HG02588 (cell line): ENCODE measurements at regions not wholly inside any gene's neighbourhood (a gene's known extent, or its start where the extent isn't known, plus 50 kb on each side); places are given as distances from the start of the nearest gene placed in this dataset.

ENCODE experiments used
- ATAC-seq: cut with Tn5 transposase; IDR thresholded peaks from one replicate; pipeline ENCODE4 v1.9.1; 2021; ENCODE audit warnings: mild to moderate bottlenecking, moderate library complexity; ENCODE audit not compliant: unreplicated experiment

DNA sequence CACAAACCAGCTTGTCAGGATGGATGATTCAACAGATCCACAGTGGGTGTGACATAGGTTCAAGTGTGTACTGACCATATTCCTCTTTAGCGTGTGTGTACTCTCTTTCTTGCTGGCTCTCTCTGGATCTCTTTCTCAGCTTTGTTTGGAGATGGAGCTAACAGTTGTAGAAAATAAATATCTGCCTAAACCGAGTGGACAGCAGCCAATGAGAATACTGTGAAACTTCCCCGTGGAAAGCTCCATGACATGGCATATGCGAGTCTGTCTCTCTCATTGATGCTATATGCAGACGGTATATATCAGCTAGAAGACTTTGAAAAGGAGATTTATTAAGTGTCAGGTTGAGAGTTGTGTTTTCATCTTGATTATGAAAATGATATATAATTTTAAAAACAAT, 406.5 kb upstream of the SUCLG2 start:
- ATAC-seq: no peak

DNA sequence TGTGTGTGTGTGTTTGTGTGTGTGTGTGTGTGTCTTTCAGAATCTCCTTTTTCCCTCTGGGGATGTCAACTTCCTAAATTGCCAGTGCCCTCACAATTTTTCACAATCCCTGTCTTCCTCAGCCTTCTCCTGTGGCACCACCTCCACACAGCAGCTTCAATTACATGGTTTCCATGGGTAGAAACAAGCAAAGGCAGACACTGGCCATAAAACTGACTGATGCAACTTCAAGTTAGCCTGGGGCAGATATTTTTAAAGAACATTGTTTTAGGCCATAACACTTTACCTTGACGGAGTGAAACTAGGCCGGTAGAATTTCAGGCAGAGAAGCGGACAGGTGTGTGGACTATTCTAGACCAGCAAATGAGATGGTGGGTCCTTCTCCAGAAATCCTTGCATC, 405.8 kb upstream of the SUCLG2 start:
- no peak for ATAC-seq

DNA sequence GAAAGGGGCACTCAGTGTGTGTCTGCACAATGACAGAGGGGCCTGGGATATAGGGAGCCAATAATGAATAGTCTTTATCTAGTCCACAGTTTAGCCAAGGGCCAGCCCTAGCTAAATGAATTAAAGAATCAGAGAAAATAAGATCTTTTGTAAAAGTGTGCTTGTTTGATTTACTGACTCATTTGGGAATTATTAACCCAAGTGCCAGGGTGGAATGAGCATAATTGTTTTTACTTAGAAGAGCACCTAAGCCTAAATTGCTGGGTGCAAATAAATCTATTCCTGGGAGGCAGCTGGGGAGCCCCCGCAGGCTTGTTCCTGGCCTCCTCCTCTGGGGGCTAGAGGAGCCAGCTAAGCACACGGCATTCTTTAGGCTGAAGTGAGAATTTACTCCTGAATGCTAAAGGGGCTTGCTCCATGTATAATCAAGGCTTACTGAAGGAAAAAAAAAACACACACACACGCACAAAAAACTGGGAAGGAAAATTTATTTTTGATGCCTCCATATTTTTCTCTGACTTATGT, 405.3 kb upstream of the SUCLG2 start:
- no peak for ATAC-seq

DNA sequence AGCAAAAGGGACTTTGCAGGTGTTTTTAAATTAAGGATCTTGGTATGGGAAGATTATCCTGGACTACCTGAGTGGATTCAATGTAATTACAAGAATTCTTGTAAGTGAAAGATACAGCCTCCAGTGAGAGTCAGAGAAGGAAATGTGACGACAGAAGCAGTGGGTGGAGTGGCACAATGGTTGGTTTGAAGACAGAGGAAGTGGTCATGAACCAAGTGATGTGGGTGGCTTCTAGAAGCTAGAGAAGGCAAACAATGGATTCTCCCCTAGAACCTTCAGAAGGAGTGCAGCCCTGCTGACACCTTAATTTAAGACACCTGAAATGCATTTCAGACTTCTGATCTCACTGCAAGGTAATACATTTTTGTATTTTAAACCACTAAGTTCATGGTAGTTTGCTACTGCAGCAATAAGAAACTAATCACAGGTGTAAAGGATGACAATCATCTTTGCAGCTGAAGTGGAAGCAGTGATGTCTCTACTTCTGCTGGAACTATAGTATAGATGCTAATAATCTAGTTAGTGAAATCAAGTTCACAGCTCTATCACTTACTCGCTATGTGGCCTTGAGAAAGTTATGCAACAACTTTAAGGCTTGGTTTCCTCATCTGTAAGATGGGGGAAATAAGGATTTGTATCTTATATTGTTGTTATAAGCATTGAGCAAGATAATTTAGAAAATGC, 403.4 kb upstream of the SUCLG2 start:
- no peak for ATAC-seq

DNA sequence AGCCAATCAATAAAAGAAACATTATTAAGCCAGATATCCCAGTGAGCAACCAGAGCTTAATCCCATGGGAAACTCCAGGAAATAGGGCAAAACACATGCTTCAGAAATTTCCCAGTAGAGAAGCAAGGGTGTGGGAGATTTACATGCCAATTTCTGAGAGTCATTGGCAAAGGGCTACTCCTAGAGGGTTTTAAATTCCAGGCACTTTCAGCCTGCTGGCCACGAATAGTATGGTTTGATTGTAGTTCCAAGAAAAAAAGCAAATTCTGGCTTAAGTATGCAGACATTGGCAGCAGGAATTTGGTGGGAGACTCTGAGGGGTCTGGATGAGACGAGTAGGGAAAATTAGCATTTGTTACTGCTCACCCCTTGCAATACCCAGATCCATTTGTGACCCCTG, 402.1 kb upstream of the SUCLG2 start:
- ATAC-seq: no peak

DNA sequence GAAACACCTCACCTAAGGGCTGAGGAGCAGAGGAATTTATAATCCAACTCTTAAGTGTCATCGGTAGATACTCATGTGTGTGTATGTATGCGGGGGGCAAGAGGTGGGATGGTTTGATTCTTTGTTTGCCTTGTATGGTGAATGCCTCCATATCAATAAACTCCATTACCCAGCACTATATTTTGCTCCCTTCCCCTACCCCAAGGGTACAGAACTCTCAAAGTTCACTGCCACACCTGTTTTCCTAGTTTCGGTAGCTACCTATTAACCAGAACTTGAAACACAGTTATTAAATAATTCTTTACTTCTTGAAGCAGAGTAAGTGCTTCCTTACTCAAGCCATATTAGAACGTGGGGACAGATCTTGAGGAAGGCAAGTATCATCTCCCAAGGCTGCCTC, 400.8 kb upstream of the SUCLG2 start:
- no peak for ATAC-seq

DNA sequence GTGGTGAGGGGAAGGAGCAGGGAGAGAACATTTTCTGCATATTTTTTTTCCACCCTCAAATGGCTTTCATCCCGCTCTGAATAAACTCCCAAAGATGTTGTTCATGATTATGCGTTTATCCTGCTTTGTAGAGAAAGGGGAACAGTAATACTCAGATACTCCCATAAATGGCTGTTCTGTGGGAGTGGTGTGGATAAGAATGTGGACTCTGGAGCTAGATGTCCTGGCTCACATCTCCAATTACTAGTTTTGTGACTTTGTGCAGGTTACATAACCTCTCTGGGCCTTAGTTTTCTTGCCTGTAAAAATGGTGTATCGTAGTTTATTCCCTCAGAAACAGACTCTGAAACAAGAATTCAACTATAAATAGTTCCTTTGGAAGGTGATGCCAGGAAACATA, 395.4 kb upstream of the SUCLG2 start:
- ATAC-seq: no peak

DNA sequence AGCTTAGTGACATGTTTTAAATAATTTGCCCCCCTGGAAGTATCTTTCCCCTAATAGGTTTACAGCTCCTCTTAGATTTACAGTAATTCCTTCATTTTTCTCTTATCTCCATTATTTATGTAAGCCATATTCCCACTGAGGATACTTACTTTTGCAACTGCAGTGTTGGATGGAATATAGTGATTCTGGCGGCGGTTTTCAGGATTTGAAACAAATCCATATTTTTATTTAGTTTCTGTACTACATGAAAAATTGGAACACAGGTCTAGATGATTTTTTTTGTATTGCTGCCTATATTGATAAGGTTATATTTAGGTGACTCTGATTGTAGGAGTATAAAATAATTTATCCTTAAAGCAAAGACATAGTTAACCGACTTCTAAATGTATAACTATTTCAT, 391.6 kb upstream of the SUCLG2 start:
- no peak for ATAC-seq

DNA sequence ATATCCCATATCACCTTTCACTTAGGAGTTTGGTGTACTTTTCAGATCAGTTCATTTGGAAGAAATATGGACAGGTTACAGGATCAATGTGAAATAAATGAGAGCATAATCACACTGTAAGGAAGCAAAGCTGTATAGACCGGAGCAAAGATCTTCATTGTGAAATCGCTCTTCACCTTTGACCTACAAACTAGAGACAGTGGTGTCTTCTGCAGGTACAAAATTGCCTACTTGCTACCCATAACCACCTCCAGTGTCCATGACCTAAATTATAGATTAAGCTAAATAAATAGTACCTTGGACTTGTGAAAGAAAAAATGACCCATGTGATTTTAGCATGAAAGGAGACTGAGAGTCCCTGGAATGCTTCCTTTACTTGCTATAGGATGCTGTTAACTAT, 379.5 kb upstream of the SUCLG2 start:
- no peak for ATAC-seq

DNA sequence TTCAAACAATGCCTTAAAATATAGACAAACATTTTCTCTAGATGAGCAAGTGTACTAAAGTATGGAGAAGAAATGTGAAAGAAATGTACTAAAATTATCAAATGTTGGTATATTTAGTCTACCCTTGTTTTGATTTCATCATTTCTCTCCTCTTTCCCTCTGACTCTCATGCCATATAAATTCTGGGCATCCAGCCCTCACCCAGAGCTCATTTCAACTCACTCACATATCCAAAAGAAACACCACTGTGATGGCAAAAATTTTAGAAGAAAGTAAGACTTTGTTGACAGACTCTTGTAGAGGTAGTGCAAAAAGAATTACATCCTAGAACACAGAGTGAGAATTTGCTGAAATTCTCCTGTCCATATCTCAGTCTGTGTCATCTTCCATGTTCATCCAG, 377.8 kb upstream of the SUCLG2 start:
- no peak for ATAC-seq

DNA sequence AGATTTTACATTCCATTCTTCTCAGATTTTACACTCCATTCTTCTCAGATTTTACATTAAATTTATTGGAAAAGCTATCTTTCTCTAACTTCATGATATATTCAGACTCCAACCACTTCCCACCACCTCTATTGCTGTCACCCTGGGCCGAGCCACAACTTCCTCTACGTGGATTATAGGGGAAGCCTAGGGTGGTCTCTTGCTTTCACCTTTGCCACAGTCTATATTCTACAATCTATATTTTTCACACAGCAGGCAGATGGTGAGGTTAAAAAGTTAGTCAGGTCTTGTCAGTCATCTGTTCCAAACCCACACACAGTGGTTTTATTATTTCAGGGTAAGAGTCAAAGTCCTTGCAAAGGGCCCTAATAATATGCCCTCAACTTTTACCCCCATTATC, 370.8 kb upstream of the SUCLG2 start:
- ATAC-seq: no peak

DNA sequence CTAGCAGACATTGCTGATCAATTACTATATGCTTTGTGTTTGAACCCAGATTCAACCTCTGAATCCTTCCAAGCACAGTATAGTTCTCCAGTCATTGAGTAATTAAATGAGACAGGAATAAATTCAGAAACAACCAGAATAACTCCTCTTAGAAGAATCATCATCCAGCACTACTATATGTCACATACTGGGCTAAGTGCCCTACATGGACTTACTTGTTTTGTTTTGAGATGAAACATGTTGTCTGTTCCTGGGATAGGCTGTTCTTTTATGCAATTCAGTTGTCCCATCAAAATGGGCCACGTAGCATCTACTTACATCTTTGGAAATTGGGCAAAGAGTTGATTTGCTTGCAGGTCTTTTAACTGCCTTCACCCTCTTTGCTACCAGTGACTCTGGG, 365.5 kb upstream of the SUCLG2 start:
- ATAC-seq: no peak

DNA sequence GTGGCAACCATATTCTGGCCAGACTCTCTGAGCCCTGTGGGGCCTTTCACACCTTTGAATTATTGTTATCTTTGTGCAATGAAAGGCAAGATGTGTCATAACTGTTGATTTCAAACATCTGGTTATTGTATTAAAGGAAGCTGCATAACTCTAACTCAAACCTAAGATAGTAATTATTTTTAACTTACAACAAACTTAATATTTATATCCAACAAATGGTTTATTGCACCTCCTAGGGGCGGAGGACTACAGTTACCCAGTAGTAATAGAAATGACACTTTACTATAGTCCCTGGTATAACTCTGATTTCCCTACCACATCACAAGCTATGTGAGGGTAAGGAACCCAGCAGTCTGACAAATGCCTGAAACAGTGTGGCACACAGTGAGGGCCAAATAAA, 363.9 kb upstream of the SUCLG2 start:
- ATAC-seq: no peak

DNA sequence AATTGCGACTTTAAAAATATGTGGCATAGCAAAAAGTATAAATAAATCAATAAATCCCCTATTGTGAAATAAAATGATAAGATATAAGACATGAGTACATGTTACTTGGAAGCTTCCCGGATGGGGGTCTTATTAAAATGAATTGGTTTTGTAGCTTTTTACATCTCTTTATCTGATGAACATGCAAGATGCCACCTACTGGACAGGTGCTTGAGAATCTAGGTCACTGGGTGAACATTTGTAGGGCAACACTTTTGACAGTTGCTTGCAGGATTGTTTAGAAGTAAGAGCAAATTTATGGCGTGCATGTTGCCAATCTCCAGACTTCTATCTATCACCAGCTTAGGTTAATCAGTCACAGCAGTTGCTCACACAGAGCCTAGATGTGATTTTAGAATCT, 362.7 kb upstream of the SUCLG2 start:
- no peak for ATAC-seq

DNA sequence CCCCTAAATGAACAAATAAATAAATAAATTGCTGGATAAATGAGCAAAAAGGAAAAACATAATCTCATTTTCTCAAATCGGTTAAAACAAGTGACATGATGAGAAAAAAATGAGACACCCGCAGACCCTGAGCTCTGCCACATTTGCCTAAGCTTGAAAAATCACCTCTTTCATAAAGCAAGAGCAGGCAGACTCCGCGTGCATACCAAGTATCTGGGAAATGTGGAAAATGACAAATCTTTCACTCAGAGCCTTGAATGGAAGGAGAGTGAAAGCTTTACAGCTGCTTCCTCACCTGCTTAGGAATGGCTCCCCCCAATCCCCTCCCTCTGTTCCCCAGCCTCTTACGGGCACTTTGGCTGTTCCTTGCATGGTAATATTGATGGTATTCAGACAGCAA, 355.5 kb upstream of the SUCLG2 start:
- ATAC-seq: no peak

DNA sequence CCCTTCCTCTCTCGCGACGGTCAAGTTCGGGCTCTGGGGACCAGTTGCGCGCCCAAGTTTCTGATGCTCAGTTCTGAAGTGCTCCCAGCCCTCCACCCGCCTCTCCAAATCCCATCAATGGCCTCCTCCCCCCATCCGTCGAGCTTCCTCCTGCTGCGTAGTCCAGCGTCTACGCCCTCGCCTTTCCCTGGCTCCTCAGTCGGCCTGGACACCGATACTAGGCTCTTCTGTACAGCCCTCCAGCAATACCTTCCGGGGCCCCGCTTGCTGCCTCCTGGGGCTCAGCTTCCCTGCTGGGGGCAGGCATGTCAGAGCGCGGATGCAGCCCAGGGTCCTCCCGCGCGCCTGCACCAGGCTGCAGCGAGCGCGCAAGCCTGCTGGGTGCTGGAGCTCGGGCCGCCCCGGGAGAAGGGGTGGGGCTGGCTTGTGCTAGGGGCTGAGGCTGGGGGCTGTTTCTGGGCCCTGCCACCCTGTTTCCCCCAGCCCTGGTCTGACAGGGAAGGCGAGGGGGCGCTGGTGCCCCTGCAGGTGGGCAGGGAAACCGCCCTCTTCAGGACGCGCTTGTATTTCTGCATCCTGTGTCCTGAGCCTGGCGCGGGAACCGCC, 353.3 kb upstream of the SUCLG2 start:
- ATAC-seq: no peak

DNA sequence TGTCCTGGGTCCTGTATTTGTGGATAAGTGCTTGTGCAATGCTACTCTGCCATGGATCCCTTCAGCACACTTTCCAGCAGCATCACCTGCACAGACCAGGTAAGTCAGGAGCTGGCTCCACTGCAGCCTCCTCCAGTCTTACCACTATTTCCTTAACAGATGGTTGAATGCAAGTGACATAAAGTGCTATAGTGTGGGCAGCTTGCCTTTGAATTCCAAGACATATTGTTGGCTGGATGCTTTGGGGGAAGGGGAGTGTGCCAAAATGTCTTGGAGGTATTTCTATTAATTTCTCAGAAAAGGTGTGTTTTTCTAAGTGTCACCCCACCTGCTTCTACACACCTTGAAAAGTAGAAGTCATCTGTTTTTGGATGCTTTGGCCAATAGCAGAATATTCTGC, 352.2 kb upstream of the SUCLG2 start:
- no peak for ATAC-seq

DNA sequence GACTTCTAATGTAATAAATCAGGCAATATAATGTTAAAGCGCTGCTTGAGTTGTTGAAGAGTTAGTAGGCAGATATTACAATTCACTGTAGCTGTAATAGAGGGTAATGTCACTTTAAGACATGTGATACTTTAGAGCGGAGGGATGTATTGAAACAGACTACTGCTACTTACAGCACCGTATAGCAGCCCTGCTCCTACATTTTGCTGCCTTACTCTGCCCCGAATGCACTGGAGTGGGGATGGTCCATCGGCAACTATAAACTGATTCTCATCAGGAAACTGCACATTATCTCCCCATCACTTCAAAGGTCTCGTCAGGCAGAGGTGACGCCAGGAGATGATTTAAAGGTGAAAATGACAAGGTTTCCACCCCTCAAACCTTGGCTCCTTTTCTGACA, 349.7 kb upstream of the SUCLG2 start:
- ATAC-seq: no peak

DNA sequence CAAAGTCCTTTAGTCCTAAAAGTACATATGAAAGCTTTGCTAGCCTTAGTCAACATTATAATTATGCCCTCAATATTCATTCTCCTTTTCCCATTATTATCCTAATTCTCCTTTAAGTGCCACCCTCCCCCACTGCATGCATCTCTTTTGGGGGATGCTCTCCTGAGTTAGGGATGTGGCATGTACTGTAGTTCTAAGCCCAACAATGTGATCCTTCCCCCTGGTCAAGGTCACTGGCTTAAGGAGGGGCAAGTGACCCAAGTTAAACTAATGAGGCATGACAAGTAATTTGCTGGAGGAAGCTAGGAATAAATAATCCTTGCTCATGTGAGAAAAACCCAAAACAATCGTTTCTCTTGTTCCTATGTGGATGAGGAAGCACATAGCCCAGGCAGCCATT, 343.9 kb upstream of the SUCLG2 start:
- ATAC-seq: no peak

DNA sequence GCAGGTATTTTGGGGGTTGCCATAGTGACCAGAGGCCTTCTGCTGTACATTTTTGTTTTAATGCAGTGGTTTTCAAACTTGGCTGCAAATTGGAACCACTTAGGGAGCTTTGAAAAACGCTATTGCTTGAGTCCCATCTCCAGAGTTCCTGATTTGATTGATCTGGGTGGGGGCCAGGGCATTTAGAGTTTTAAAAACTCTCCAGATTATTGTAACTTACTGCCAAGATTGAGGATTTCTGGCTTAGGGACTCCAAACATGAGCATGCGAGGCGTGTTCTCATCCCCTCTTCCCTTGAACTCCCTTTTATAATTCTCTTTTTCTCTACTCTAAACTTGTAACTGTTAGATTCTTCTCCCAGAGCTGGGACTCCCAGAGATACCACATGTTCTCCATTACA, 340.8 kb upstream of the SUCLG2 start:
- no peak for ATAC-seq

DNA sequence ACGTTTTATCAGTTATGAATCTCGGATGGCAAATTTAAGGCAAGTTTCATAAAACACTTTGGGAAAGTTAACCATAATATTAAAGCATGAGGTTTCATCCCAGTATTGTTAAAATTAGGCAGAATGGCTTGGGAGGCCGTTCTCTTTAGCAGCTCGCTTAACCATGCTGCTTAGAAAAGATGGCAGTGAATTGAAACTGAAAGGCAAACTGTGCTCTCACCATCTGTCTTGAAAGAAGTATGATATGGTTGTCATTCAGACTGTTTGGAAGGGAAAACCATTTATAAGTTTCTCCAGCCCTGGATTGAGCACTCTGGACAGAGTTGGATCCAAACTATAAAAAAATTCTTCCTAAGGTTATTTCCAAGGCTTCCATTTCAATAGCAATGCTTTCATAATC, 332.3 kb upstream of the SUCLG2 start:
- ATAC-seq: no peak

DNA sequence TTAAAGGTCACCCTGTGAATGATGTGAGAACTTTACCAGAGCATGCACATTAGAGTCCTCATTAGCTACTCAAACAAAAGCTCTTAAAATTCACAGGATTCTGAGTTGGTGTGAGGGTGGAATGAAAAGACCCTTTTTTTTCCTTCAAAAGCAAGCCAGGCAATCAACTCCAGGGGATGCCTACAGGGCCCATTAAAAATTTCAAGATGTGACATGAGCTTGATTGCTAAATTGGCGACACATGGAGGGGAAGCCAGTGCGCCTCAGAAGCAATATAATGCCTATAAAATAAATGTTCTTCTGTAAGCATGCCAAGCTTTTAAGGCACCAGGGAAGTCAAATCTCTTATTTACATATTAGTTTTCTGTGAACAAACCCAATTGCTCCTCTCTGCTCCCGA, 328.8 kb upstream of the SUCLG2 start:
- ATAC-seq: no peak

DNA sequence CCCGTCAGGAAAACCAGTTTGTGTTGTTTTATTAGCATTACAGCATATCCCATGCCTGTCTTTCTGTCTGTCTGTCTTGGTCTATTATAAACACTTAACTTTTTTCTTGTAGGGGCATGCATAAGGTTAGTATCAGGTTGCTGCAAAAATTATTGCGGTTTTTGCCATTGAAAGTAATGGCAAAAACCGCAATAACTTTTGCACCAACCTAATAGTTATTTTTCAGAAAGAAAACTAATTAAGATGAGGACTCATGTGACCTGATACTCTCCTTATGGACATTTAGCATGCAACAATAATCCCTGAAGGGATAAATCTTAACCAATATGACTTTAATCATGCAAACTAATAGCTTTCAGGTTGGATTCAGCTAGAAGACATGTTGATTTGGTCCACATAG, 326.7 kb upstream of the SUCLG2 start:
- no peak for ATAC-seq
